Common myeloid progenitor, CD34-positive (primary cell): ENCODE measurements at regions not wholly inside any gene's neighbourhood (a gene's known extent, or its start where the extent isn't known, plus 50 kb on each side); places are given as distances from the start of the nearest gene placed in this dataset.
A peak's percentile ranks its signal among the peaks of the same experiment; 100 is the strongest.

Experiments
- CTCF ChIA-PET: fragments of 350-600 bp; sonication (Branson Sonifier 250); formaldehyde crosslinking; loops from one replicate; lab custom pipeline; 2021; ENCODE audit warnings: antibody characterized with exemption; lab: Charles Lee
- POLR2A ChIA-PET: fragments of 350-600 bp; sonication (Branson Sonifier 250); formaldehyde crosslinking; loops from one replicate; lab custom pipeline; 2021; ENCODE audit warnings: antibody characterized with exemption; lab: Charles Lee
- DNase-seq, 3 donors: peaks; one replicate each; pipeline versions ENCODE4 v3.0.0 to v3.0.0-alpha.2; 2013
- H3K27ac ChIP-seq, 2 experiments: 1 replicate in 1 of 2; 2 replicates in 1 of 2; pipeline ENCODE4 v1.7.0; 2013; ENCODE audit warnings: inconsistent platforms in 2 of 2, low read length in 2 of 2, mild to moderate bottlenecking in 2 of 2, low read depth in 1 of 2, moderate library complexity in 1 of 2; ENCODE audit not compliant: severe bottlenecking in 2 of 2, insufficient read depth in 1 of 2, poor library complexity in 1 of 2
- H3K27me3 ChIP-seq, 5 experiments: replicated peaks in 2 of 5; 1 replicate in 3 of 5; 2 replicates in 2 of 5; pipeline versions ENCODE4 v1.6.1 to v1.7.0; 2013; ENCODE audit warnings: low read length in 4 of 5, mild to moderate bottlenecking in 2 of 5, moderate library complexity in 2 of 5, inconsistent platforms in 1 of 5; ENCODE audit not compliant: insufficient read depth in 5 of 5, control insufficient read depth in 4 of 5
- H3K36me3 ChIP-seq, 4 experiments: 1 replicate in 2 of 4; 2 replicates in 2 of 4; pipeline versions ENCODE4 v1.6.1 to v1.7.0; 2013; ENCODE audit warnings: low read length in 3 of 4, control low read depth in 1 of 4, mild to moderate bottlenecking in 1 of 4; ENCODE audit not compliant: control insufficient read depth in 4 of 4, insufficient read depth in 4 of 4
- H3K4me1 ChIP-seq, 4 experiments: 1 replicate in 3 of 4; 2 replicates in 1 of 4; pipeline versions ENCODE4 v1.6.1 to v1.7.1; 2013; ENCODE audit warnings: low read length in 3 of 4, mild to moderate bottlenecking in 3 of 4, control low read depth in 1 of 4, inconsistent platforms in 1 of 4, moderate library complexity in 1 of 4; ENCODE audit not compliant: control insufficient read depth in 4 of 4, insufficient read depth in 4 of 4; ENCODE audit errors: control extremely low read depth in 1 of 4
- H3K4me3 ChIP-seq, 7 experiments: 1 replicate in 4 of 7; 2 replicates in 3 of 7; pipeline versions ENCODE4 v1.5.1 to v1.7.0; 2013; ENCODE audit warnings: mild to moderate bottlenecking in 7 of 7, low read length in 6 of 7, moderate library complexity in 6 of 7, inconsistent platforms in 2 of 7, low read depth in 2 of 7, control low read depth in 1 of 7; ENCODE audit not compliant: insufficient read depth in 4 of 7, control insufficient read depth in 1 of 7; ENCODE audit errors: extremely low read depth in 1 of 7
- H3K9me3 ChIP-seq, 5 experiments: 1 replicate in 4 of 5; 2 replicates in 1 of 5; pipeline versions ENCODE4 v1.6.1 to v1.7.1; 2013; ENCODE audit warnings: low read length in 4 of 5, mild to moderate bottlenecking in 2 of 5, inconsistent platforms in 1 of 5, low read depth in 1 of 5, moderate library complexity in 1 of 5; ENCODE audit not compliant: control insufficient read depth in 4 of 5, insufficient read depth in 2 of 5; ENCODE audit errors: control extremely low read depth in 1 of 5
- WGBS: methylation state at CpG from one replicate; pipeline ENCODE4 v1.1.5; 2013; ENCODE audit not compliant: insufficient coverage; 5-methylcytosine and 5-hydroxymethylcytosine counted together

DNA sequence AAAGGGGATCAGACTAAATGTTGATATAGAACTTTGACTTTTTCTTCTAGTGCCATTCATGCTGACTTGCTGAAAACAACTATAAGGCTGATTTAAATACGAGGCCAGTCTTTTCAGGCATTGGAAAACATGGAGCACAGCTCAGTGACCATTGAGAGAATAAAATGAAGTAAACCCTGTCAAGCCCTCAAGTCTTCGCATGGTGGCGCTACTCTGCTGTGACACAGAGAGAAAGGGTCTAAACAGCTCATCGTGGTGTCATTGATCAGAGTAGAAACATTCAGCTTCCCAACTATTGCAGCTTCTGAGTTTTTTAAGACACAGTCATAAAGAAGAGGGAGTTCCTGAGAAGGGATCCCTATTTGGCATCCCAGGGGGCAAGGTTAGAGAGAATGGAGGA is 716.2 kb downstream of the DIPK2A start:
- no peak for DNase-seq
- Histone ChIP-seq H3K36me3 (no peaks in the 10 kb centered on the region), H3K27me3 (no peaks in the 10 kb centered on the region), H3K9me3 (no peaks in the 10 kb centered on the region), H3K27ac (no peak overlapping the region), H3K4me3 (no peak overlapping the region), H3K4me1 (no peaks in the 10 kb centered on the region)
- WGBS, result 93% methylated on average over 3 of the region's 4 CpGs
- POLR2A ChIA-PET, result no interaction called here
- CTCF ChIA-PET, result no interaction called here

DNA sequence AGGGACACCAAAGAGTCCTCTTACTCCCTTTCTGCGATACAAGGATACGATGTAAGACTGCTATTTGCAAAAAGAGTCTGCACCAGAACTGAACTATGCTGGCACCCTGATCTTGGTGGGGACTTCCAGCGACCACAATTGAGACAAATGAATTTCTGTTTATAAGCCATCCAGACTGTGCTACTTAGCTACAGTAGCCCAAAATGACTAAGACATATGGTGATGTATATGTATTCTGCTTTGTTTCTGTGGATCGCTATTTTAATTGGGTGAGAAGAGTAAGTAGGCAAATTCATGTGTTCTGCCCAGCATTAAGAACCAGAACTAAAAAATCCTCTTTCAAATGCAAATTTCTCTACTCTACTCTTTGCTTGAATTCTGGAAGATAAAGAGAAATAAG is 720.9 kb downstream of the DIPK2A start:
- no peaks in the 10 kb centered on the region for H3K9me3 ChIP-seq
- POLR2A ChIA-PET, result no interaction called here
- 100% methylated on average over 3 of the region's 4 CpGs for WGBS

DNA sequence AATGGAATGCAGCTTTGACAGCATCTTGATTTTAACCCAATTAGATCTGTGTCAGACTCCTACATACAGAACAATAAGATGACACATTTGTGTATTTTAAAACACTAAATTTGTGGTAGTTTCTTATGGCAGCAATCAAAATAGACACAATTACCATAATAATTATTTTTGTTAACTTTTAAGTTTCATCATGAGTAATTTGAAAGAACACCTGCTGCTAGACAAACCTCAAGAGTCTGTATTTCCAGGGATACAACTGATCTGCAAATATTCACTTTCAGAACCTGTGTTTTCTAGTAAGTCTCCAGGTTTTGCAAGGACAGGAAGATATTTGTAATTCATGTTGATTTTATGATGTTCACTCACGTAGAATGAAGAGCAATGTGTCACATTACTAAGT is 736.8 kb downstream of the DIPK2A start:
- WGBS, result no CpG with 5 or more reads among the region's 1 CpG

More for the DNA sequence above, 720.9 kb downstream of the DIPK2A start:
- no peak for DNase-seq
- H3K4me1 ChIP-seq, result no peaks in the 10 kb centered on the region
- no peak overlapping the region for H3K27ac ChIP-seq
- H3K4me3 ChIP-seq, result no peak overlapping the region
- no peaks in the 10 kb centered on the region for H3K36me3 ChIP-seq
- no peaks in the 10 kb centered on the region for H3K27me3 ChIP-seq
- CTCF ChIA-PET, result no interaction called here

DNA sequence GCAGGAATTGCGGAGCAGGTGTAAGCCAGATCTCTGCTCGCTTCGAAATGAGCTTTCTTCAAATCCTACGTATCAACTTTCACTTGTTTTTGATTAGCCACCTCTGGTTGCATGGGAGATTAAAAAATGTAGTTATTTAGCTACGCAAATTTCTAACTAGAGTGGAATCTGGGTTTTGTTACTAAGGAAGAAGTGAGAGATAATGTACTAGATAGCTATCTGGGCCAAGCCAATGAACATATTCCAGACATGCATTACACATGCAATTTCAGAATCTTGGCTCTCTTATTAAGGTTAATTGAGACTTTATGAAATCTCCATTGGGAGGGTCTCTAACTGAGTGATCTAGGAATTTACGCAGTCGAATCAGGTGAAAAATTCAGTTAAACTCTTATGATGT is 765.7 kb downstream of the DIPK2A start:
- H3K27me3 ChIP-seq, result no peaks in the 10 kb centered on the region
- no peak for DNase-seq
- H3K4me3 ChIP-seq, result no peak overlapping the region
- no peaks in the 10 kb centered on the region for H3K9me3 ChIP-seq
- 95% methylated on average over 3 of the region's 7 CpGs for WGBS
- no peak overlapping the region for H3K27ac ChIP-seq
- peaks cover 0 to under 1% (median 0%) of the 10 kb centered on the region in 4 experiments for H3K4me1 ChIP-seq
- ChIA-PET CTCF (no interaction called here), POLR2A (no interaction called here)
- no peaks in the 10 kb centered on the region for H3K36me3 ChIP-seq

More for the DNA sequence above, 736.8 kb downstream of the DIPK2A start:
- H3K27me3 ChIP-seq, result no peaks in the 10 kb centered on the region
- H3K4me1 ChIP-seq, result no peaks in the 10 kb centered on the region
- no peak overlapping the region for H3K4me3 ChIP-seq
- no peaks in the 10 kb centered on the region for H3K36me3 ChIP-seq
- H3K9me3 ChIP-seq, result no peaks in the 10 kb centered on the region
- ChIA-PET CTCF (no interaction called here), POLR2A (no interaction called here)
- no peak overlapping the region for H3K27ac ChIP-seq
- DNase-seq, result no peak

DNA sequence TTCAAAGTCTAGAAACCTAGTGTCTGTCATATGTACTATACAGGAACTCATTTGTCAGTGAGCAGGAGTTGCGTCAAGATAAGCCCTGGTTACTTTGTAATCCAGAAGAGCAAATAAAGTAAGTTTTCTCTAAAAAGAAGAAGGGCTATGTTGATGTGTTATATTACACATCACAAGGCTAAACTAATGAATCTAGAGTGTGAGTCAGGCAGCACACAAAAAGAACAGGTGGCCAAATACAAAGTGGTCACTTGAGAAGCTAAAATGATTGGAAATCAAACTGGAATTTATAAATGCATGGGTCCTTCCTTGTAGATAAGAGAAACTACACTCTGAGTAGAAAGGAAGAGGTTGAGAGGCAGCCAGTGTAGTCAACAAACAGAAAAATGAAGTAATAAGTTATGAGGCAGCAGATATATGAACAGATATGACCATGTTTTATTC is 771.6 kb downstream of the DIPK2A start:
- ChIA-PET CTCF (no interaction called here), POLR2A (no interaction called here)
- Histone ChIP-seq H3K27ac (peak overlapping the region; percentile 4 to 43), H3K4me1 (peaks cover 0 to 13% (median 8%) of the 10 kb centered on the region in 4 experiments), H3K36me3 (no peaks in the 10 kb centered on the region), H3K9me3 (no peaks in the 10 kb centered on the region), H3K27me3 (no peaks in the 10 kb centered on the region), H3K4me3 (no peak overlapping the region)
- WGBS, result no CpG with 5 or more reads among the region's 1 CpG
- peak; percentile 40 to 90 (median 69) for DNase-seq

DNA sequence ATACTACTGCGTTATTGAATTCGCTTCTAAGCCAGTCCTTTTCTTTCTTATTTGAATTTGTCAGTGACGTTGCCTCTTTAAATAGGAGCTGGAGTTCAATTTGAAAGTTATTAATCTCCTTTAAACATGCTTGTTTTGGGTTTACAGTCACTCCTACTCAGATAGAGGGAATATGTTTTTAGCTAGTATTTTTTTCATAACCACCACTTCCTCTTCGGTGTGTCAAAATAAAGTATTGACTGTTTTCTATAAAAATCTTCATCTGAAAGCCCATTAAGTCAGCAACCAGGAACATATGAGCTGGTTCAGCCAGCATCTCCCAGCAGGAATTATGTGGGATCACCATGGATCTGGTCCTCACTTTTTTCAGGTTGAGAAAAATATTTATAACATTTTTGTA is 772.9 kb downstream of the DIPK2A start:
- H3K4me1 ChIP-seq, result peaks cover 0 to 13% (median 8%) of the 10 kb centered on the region in 4 experiments
- no peaks in the 10 kb centered on the region for H3K27me3 ChIP-seq
- H3K27ac ChIP-seq, result no peak overlapping the region
- WGBS, result 0% methylated on average over 2 of the region's 4 CpGs
- no peaks in the 10 kb centered on the region for H3K36me3 ChIP-seq
- DNase-seq, result peak; percentile 3 to 63 (median 35)
- ChIA-PET POLR2A (no interaction called here), CTCF (no interaction called here)
- H3K4me3 ChIP-seq, result no peak overlapping the region
- no peaks in the 10 kb centered on the region for H3K9me3 ChIP-seq

DNA sequence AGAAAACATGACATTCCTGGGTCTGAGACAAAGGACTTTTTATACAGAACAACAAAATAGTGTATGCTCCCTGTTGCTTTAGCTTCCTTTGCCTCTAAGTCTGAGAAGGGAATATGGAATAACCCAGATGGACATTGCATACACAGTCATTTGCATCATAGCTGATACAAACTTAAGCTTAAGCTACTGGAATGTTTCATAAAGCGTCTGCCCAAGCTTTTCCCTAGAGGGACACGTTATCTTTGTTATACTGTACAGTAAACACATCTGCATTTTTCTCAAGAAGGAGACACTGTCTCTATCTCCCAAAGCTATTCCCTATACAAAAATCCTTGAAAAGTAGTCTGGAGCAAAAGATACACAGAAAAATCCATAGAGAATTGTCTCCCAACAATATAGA is 775.0 kb downstream of the DIPK2A start:
- POLR2A ChIA-PET, result no interaction called here
- WGBS, result 83% methylated on average over 1 of the region's 2 CpGs
- Histone ChIP-seq H3K27me3 (no peaks in the 10 kb centered on the region), H3K36me3 (no peaks in the 10 kb centered on the region), H3K9me3 (peaks cover 0 to 2% (median 0%) of the 10 kb centered on the region in 5 experiments), H3K27ac (no peak overlapping the region), H3K4me1 (peaks cover 0 to 13% (median 8%) of the 10 kb centered on the region in 4 experiments), H3K4me3 (no peak overlapping the region)
- CTCF ChIA-PET, result no interaction called here
- DNase-seq, result no peak
